GM19324 (cell line): ENCODE measurements at regions not wholly inside any gene's neighbourhood (a gene's known extent, or its start where the extent isn't known, plus 50 kb on each side); places are given as distances from the start of the nearest gene placed in this dataset.

Source experiments
- ATAC-seq: cut with Tn5 transposase; IDR thresholded peaks from one replicate; pipeline ENCODE4 v1.9.1; 2021; ENCODE audit warnings: mild to moderate bottlenecking, moderate library complexity; ENCODE audit not compliant: unreplicated experiment, low FRiP score

DNA sequence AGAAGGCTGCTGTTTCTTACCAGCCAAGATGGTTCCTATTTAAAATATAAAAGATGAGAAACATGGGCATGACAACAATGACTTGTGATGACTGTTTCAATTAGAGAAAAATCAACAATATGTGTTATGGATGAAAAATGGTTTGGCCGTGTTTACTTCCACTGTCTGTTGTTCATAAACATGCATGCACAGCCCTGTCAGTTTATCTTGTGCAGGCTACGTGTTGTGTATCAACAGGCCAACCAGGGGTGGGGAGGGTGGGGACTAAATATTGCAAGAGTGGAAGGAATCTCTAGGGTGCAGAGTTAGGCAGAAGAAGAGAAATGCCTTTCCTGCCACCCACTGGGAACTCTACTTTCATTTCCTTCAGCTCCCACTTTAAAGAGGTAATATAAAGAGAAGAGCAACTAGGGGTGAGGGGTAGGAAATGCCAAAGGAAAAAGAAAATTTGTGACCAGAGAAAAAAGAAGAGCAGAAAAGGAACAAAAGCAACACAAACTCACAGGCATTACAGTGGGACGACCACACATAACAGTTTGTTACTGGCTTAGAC lies 116.8 kb upstream of the MEIS1 start:
- no peak for ATAC-seq

GRCh38 chr2:66317268-66317890 lies 117.5 kb upstream of the MEIS1 start:
- no peak for ATAC-seq

- no peak for ATAC-seq
Measured at GRCh38 chr2:66306483-66306882, 128.4 kb upstream of the MEIS1 start.

DNA sequence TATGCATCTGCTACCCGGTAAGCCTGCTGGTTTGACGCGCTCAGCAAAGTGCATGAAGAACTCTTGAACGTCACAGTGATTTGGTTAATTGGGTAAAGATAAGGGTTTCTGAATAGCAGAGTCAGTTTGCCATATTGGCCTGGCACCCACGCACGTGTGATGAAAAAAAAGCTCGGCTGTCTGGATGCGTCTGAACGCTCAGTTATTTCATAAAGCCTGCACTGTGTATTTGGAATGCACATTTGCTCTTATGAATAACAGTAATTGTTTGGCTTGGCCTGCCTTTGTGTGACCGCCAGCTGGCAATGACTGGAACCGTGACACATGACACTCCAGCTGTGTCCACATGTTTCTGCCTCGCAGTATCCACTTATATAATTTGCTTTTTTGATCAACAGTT lies 129.2 kb upstream of the MEIS1 start:
- no peak for ATAC-seq

DNA sequence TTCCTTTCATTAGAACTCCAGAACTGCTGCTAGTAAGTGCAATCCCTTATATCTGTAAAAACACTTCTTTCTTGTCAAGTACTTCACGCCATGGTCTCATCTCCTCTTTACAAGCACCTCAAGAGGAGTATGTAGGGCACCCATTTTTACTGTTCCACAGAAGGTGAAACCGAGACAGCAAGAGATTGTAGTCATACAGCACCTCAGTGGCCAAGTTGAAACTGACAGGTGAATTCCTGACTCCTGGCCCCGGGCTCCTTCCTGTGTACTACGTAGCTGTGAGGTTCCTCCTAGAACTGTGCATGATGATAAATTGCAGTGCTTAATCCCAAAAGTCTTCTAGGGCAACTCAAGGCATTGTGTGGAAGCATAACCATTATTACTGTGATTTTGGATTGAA lies 131.5 kb upstream of the MEIS1 start:
- peak; percentile 44 for ATAC-seq

GRCh38 chr2:66301767-66302140 lies 133.2 kb upstream of the MEIS1 start:
- ATAC-seq = no peak

DNA sequence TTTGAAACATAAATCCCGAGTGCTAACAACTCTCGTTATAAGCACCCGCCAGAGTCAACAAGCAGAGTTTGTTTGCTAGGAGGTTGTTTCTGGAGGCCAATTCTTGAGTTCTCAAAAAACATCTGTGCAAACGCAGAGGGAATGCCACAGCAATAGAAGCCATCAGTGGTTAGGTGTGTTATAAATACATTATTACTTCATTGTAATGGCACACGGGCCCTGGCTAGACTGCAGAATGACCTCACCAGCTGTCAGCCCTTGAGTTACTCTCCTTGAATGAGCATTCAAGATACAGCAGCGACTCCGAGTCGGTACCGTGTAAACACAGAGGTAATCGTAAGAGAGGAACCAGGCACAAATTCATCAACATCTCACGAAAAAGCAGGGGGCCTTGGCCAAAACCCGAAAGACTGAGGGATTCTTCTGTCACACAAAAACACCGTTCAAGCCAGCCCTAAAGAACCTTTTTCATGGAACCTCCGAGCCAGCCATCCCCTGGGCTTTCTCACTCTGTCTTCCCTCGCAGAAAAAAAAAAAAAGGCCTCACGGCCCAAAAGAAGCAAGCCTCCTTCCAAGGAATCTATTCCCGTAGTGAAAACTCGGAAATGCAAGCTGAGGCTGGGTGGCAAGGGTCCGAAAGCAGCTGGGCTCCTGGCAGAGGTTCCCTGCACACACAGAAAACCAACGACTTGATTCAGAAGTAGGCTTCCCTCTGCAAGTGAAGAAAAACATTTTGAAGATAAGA lies 133.7 kb upstream of the MEIS1 start:
- ATAC-seq = no peak

DNA sequence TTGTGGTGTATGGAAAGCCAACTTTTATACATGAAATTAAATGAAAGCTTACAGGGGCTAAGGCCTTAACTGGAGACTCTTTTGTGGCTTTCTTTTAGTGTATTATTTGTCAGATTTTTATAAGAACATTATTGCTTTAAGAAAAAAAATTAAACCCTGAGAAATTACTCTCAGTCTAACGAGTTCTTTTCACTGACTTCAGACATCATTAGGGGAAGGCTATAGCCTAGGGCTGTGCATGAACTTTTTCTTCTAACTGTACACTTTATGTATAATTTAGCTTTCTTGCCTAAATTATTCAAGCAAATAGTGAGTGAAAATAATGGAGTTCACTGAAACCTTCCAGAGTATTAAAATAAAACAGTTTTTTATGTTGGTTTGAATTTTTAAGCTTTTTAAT lies 151.1 kb upstream of the MEIS1 start:
- ATAC-seq = no peak

DNA sequence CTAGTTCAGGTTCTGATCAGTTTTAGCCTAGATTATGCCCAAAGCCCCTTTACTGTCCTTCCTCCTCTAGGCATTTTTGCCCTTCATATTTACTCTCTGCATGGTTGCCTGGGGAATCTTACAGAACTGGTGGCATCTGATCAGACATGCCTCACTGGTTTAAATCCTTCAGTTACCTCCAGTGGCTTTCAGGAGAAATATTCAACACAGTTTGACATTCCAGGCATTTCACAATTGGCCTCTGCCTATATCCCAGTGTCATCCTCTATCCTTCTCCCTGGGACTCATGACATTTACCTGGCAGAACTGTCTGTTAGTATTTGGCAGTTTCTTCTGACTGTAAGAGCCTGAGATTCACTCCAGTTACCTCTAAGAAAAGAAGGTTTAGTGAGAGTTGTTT lies 152.9 kb upstream of the MEIS1 start:
- no peak for ATAC-seq

DNA sequence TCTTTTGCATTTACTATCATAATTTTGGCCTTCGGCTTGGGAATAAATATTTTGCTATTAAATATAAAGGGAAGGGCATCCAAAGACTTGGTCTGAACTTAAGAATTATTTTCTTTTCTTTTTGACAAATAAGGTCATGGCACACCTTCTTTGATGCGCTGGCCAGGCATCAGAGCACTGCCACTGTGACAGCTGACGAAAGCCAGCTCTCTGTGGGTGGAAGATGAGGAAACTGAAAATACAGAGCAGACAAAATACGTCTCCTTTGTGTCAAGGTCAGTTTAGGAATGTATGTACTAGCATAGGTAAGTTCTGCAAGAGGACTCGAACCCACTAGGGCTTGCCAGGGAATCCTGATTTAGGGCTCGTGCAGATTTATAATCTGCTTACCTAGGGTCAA lies 155.9 kb upstream of the MEIS1 start:
- no peak for ATAC-seq

- no peak for ATAC-seq
Measured at GRCh38 chr2:66275984-66276383, 158.9 kb upstream of the MEIS1 start.

- ATAC-seq = no peak
Measured at GRCh38 chr2:66273933-66274490, 160.9 kb upstream of the MEIS1 start.

- ATAC-seq = no peak
Measured at GRCh38 chr2:66272751-66273150, 162.2 kb upstream of the MEIS1 start.

DNA sequence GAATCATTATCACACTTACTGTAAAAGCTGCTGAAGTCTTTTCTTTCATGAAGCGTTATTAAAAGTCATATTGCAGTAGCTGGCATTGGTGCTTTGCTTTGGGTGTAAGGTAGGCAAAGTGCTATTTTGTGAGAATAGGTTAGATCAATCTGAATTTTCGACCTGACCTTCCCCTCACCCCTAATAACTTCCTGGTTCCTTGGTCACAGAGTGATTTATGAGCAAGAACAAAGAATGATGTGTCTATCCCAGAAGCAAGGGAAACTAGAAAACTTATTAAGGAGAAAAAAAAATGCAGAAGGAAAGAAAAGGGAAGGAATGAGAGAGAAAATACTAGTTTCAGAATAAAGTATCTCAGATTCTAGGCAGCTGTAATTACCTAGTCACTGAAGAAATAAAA lies 163.1 kb upstream of the MEIS1 start:
- no peak for ATAC-seq

- no peak for ATAC-seq
Measured at GRCh38 chr2:66270247-66270646, 164.7 kb upstream of the MEIS1 start.

DNA sequence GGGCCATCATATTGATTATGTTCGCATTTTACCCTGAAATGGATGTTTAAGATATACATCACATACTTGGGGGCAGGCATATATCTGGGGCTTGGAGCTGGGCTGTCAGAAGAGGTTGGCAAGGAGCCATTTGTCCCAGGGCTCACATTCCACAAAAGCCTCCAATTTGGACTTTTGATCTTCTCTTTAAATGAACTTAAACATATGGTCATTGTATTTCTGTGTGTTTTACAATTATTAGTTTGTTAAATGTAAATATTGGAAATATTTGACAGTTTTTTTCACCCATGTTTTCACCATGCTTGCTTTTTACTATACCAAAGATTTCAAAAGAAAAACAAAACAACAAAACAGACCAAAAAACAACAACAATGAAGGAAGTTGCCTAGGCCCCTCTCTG lies 165.8 kb upstream of the MEIS1 start:
- no peak for ATAC-seq

DNA sequence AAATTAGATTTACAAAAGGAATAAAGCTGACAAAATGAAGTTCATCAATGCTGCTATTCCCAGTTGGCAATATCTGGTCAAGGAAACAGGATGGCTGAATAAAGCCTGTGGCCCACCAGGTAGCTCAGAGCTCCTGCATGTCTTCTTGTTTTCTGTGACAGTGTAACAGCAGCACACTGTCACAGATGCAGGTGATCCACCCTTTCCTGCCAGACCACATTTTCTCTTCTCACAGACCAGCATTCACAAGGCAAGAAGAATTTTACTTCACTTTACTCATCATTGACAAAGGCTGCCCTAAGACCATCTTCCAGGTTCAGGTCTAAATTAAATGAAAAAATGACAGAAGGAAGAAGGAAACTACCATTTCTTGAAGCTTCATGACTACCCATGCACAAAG lies 166.2 kb upstream of the MEIS1 start:
- no peak for ATAC-seq

DNA sequence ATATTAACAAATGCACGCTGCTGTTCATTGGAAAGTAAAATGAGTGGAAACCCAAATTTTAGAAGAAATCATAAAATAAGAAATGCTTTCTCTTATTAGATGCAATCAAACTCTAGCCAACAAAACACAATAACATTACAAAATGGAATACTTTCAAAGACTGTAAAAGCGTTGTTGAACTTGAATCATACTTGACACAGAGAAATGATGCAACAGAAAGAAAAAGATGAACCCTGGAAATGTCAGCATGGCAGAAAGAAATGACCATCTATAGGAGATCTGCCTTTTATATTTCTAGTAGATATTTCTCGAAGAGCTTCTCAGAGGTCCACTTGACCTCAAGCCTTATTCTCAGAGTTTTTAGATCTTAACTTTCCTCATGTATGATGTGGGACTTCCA lies 170.6 kb upstream of the MEIS1 start:
- ATAC-seq = no peak

DNA sequence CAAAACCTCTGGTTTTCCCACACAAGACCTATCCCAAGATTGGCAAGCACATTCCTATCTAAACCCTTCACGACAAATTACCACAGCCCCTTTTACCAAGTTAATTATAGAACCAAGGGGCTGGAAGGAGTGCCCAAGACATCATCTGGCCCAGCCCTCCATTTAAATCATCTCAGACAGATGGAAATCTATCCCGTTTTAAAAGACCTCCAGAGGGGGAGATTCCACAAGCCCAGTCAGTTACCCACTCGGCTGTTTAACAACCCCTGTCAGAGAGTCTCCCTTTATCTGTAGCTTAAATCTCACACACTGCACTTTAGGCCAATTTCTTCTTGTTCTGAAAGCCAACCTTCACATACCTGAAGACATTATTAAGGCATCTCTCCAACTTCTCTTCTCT lies 179.1 kb upstream of the MEIS1 start:
- ATAC-seq = no peak

DNA sequence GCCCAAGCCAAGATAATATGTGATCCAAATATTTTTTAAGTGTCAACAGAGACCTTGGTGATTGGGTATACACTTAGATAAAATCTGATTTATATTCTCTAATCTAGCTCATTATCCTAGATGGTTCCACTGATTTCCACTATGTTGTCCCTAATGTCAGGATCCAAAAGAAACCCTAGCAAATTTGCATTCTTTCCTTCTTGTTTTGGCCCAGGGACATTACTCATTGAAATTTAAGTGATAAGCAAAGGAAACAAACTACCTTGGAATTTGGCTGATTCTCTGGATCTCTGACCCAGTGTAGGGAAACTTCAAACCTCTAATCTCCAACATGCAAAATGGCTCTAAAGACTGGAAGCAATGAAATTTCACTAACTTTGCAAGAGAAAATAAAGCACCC lies 179.8 kb upstream of the MEIS1 start:
- ATAC-seq = no peak

GRCh38 chr2:66253066-66253465 lies 181.9 kb upstream of the MEIS1 start:
- ATAC-seq = no peak

DNA sequence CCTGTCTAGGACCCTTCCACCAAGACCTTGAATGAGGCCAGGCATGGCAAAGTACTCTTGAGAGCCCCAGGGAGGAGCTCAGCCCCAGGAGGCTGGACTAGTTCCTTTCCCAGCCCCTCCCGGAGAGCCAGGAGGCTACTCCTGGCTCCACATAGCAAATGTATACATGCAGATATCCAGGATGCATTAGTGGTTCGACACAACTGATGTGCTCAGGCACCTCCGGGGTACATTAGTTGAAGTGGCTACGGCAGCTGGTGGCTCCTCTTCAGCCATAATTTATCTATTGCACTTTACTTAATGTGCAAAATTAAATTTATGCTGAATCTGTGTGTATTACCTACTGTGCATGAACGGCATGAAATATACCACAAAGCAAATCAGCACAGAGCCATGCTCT lies 182.8 kb upstream of the MEIS1 start:
- ATAC-seq = no peak
